ENCODE measurements at regions not wholly inside any gene's neighbourhood (a gene's known extent, or its start where the extent isn't known, plus 50 kb on each side); places are given as distances from the start of the nearest gene placed in this dataset.

- TF ChIP-seq CTCF (IDR thresholded peaks at IDR 0.05; ENCODE audit: low read length) = no peak
- no peak for TF ChIP-seq EZH2 (IDR thresholded peaks at IDR 0.05; ENCODE audit: borderline replicate concordance, low read length)
Observed at GRCh38 chr10:10946801-10947200, 70.9 kb upstream of the CELF2 start.
